Loucy (cell line): ENCODE measurements at regions not wholly inside any gene's neighbourhood (a gene's known extent, or its start where the extent isn't known, plus 50 kb on each side); places are given as distances from the start of the nearest gene placed in this dataset.

Experiments
- H2AFZ ChIP-seq: fragments of 200-600 bp; sonication (generic); 2 replicates; pipeline ENCODE4 v1.6.0; 2016; ENCODE audit warnings: antibody characterized with exemption, mild to moderate bottlenecking, low read length, moderate library complexity
- H3F3A ChIP-seq: fragments of 200-600 bp; 2 replicates; pipeline ENCODE4 v1.6.0; 2016; ENCODE audit warnings: antibody characterized with exemption, low read depth, mild to moderate bottlenecking
- H3K27me3 ChIP-seq: fragments of 200-600 bp; sonication (generic); 2 replicates; pipeline ENCODE4 v1.6.1; 2014; ENCODE audit warnings: low read length, mild to moderate bottlenecking; ENCODE audit not compliant: insufficient read depth, poor library complexity, severe bottlenecking
- H3K36me3 ChIP-seq: fragments of 200-600 bp; sonication (generic); 2 replicates; pipeline ENCODE4 v1.6.1; 2016; ENCODE audit warnings: low read length; ENCODE audit not compliant: insufficient read depth
- H3K4me1 ChIP-seq: fragments of 200-600 bp; sonication (generic); 2 replicates; pipeline ENCODE4 v1.5.1; 2014; ENCODE audit warnings: low read length, mild to moderate bottlenecking; ENCODE audit not compliant: insufficient read depth, poor library complexity, severe bottlenecking
- H3K4me2 ChIP-seq: fragments of 200-600 bp; sonication (generic); 2 replicates; pipeline ENCODE4 v1.6.0; 2014; ENCODE audit warnings: antibody characterized with exemption, low read length, low read depth, mild to moderate bottlenecking; ENCODE audit not compliant: poor library complexity, severe bottlenecking
- H3K4me3 ChIP-seq: fragments of 200-600 bp; sonication (generic); 2 replicates; pipeline ENCODE4 v1.5.1; 2014; ENCODE audit warnings: low read length, mild to moderate bottlenecking, mixed read lengths; ENCODE audit not compliant: poor library complexity, severe bottlenecking
- H3K79me2 ChIP-seq: fragments of 200-600 bp; sonication (generic); 2 replicates; pipeline ENCODE4 v1.6.1; 2014; ENCODE audit warnings: low read length; ENCODE audit not compliant: insufficient read depth
- H3K9ac ChIP-seq: fragments of 200-600 bp; sonication (generic); 2 replicates; pipeline ENCODE4 v1.6.0; 2014; ENCODE audit warnings: mild to moderate bottlenecking, low read depth, low read length, moderate library complexity; ENCODE audit not compliant: poor library complexity, severe bottlenecking
- H3K9me2 ChIP-seq: fragments of 200-600 bp; sonication (generic); replicated peaks from 2 replicates; pipeline ENCODE4 v1.6.1; 2016; ENCODE audit warnings: low read depth, low read length, mixed read lengths
- H3K9me3 ChIP-seq: fragments of 200-600 bp; sonication (generic); 2 replicates; pipeline ENCODE4 v1.6.1; 2014; ENCODE audit warnings: mild to moderate bottlenecking, antibody characterized with exemption, low read length, low read depth; ENCODE audit not compliant: insufficient read depth
- H4K20me1 ChIP-seq: fragments of 200-600 bp; sonication (generic); 2 replicates; pipeline ENCODE4 v1.6.0; 2014; ENCODE audit warnings: antibody characterized with exemption, low read length, mild to moderate bottlenecking; ENCODE audit not compliant: insufficient read depth, poor library complexity, severe bottlenecking
- EZH2phosphoT487 ChIP-seq: fragments of 200-600 bp; IDR thresholded peaks from 2 replicates; pipeline ENCODE4 v1.6.1; 2018; ENCODE audit warnings: antibody characterized with exemption, mild to moderate bottlenecking, moderate library complexity, borderline replicate concordance
- TF ChIP-seq, protein P1 (sequence below): fragments of 200-600 bp; sonication (generic); conservative IDR thresholded peaks from 2 replicates; pipeline ENCODE4 v1.5.1; 2014; ENCODE audit warnings: mild to moderate bottlenecking, antibody characterized with exemption, low read length

DNA sequence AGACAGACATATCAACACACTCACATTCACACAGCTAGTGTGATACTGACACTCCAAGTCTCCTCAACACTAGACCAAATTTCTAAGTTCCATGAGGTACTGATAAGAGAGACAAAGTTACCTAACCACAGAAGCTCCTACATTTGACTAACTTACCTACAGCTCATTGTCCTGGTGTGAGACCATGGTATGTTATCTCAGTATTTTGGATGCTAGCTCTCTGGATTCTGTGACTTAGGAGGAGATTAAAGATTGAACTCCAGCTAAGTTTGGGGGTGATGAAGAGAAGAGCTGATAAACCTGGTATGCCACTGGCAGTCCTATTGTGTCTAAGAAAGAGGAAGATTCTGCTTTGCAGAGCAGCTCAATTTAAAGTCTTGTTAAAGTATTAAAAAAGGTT lies 144.0 kb upstream of the MYRIP start:
- Histone ChIP-seq H4K20me1 (no peaks in the 10 kb centered on the region), H2AFZ (no peak overlapping the region), H3K36me3 (no peaks in the 10 kb centered on the region), H3F3A (no peaks in the 10 kb centered on the region), H3K27me3 (no peaks in the 10 kb centered on the region), H3K4me1 (no peaks in the 10 kb centered on the region), H3K9me2 (no peaks in the 10 kb centered on the region), H3K9me3 (no peaks in the 10 kb centered on the region), H3K79me2 (no peaks in the 10 kb centered on the region), H3K9ac (no peak overlapping the region), H3K4me2 (no peak overlapping the region), H3K4me3 (no peak overlapping the region)
- TF ChIP-seq, protein P1, sequence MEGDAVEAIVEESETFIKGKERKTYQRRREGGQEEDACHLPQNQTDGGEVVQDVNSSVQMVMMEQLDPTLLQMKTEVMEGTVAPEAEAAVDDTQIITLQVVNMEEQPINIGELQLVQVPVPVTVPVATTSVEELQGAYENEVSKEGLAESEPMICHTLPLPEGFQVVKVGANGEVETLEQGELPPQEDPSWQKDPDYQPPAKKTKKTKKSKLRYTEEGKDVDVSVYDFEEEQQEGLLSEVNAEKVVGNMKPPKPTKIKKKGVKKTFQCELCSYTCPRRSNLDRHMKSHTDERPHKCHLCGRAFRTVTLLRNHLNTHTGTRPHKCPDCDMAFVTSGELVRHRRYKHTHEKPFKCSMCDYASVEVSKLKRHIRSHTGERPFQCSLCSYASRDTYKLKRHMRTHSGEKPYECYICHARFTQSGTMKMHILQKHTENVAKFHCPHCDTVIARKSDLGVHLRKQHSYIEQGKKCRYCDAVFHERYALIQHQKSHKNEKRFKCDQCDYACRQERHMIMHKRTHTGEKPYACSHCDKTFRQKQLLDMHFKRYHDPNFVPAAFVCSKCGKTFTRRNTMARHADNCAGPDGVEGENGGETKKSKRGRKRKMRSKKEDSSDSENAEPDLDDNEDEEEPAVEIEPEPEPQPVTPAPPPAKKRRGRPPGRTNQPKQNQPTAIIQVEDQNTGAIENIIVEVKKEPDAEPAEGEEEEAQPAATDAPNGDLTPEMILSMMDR = no peak
- TF ChIP-seq EZH2phosphoT487 = no peak

DNA sequence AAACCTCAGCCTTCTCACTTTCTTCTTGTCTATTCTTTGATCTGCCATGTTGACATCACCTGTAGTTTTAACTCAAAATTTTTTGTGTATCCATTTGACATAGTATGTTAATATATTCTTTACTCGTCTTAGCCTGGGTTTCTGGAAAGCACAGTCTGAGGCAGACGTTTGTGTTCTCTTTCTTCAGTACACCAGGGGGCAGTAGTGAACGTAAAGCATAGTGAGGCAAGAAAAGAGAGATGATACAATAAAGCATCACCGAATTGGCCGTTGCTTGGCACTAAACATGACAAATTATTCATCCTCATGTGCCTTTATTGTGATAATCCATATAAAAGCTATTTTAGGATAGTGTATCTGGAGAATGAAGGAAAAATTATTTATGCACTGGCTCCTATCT lies 141.0 kb upstream of the MYRIP start:
- H3K4me3 ChIP-seq = no peak overlapping the region
- H3K9me2 ChIP-seq = no peaks in the 10 kb centered on the region
- no peaks in the 10 kb centered on the region for H3K9me3 ChIP-seq
- no peaks in the 10 kb centered on the region for H3K79me2 ChIP-seq
- H4K20me1 ChIP-seq = no peaks in the 10 kb centered on the region
- TF ChIP-seq, protein P1 = peak; percentile 79
- no peak for TF ChIP-seq EZH2phosphoT487
- H3K36me3 ChIP-seq = no peaks in the 10 kb centered on the region
- H3K27me3 ChIP-seq = no peaks in the 10 kb centered on the region
- H3F3A ChIP-seq = no peaks in the 10 kb centered on the region
- no peak overlapping the region for H2AFZ ChIP-seq
- no peak overlapping the region for H3K4me2 ChIP-seq
- no peak overlapping the region for H3K9ac ChIP-seq
- no peaks in the 10 kb centered on the region for H3K4me1 ChIP-seq

DNA sequence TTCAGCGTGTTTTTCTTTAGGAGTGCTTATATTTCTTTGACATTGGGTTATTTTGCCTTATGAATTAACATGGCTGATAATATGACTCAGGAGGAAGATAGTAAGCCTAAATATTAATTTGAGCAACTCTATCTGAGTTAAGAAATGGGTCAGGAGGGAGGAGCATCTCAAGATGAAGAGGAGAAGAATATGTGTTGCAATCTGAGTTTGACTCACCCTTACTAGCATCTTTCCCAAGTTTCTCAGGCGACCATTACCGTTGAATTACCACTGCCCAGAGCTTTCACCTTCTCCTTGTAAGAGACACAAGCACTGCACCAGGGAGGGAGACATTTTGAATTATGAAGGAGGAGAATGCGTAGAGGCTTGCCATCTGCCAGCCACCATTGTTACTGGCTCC lies 138.3 kb upstream of the MYRIP start:
- no peak for TF ChIP-seq EZH2phosphoT487
- TF ChIP-seq, protein P1 = no peak
- Histone ChIP-seq H3K4me3 (no peak overlapping the region), H3K9me2 (no peaks in the 10 kb centered on the region), H3K9ac (no peak overlapping the region), H3K36me3 (no peaks in the 10 kb centered on the region), H4K20me1 (no peaks in the 10 kb centered on the region), H3K27me3 (no peaks in the 10 kb centered on the region), H3F3A (no peaks in the 10 kb centered on the region), H3K4me2 (no peak overlapping the region), H3K9me3 (no peaks in the 10 kb centered on the region), H3K79me2 (no peaks in the 10 kb centered on the region), H2AFZ (no peak overlapping the region), H3K4me1 (no peaks in the 10 kb centered on the region)
